Erythroblast (primary cell): ENCODE measurements at regions not wholly inside any gene's neighbourhood (a gene's known extent, or its start where the extent isn't known, plus 50 kb on each side); places are given as distances from the start of the nearest gene placed in this dataset.
"Not testable (repeated sequence)": the region's sequence is repeated elsewhere in the genome, so short reads cannot be mapped to it uniquely, and the experiment has no call there.

Experiments
- DNase-seq, 2 experiments: peaks; one replicate each; lab custom pipeline; 2025; lab: John Stamatoyannopoulos, UW
- GATA1 ChIP-seq: IDR thresholded peaks from 2 replicates; pipeline ENCODE4 v1.6.1; 2011; ENCODE audit warnings: low read depth, mild to moderate bottlenecking, control low read depth, low read length, moderate library complexity
- POLR2A ChIP-seq: IDR thresholded peaks from 2 replicates; pipeline ENCODE4 v1.6.1; 2011; ENCODE audit warnings: mild to moderate bottlenecking, low read length

GRCh38 chr12:62164036-62164435, 96.2 kb upstream of the USP15 start:
- DNase-seq, result no peak
- TF ChIP-seq GATA1, result no peak
- TF ChIP-seq POLR2A, result no peak

GRCh38 chr12:62166525-62166924, 93.7 kb upstream of the USP15 start:
- TF ChIP-seq GATA1 (no peak), POLR2A (no peak)

GRCh38 chr12:62168411-62168810, 91.8 kb upstream of the USP15 start:
- TF ChIP-seq GATA1 (no peak), POLR2A (no peak)
- no peak for DNase-seq

More at GRCh38 chr12:62166525-62166924, 93.7 kb upstream of the USP15 start:
- no peak for DNase-seq

- no peak for DNase-seq
Observed at GRCh38 chr12:62170241-62170640, 90.0 kb upstream of the USP15 start.

GRCh38 chr12:62190689-62191490, 69.3 kb upstream of the USP15 start:
- DNase-seq, result peak; percentile 51 to 61
- TF ChIP-seq POLR2A, result no peak
- TF ChIP-seq GATA1, result no peak

More at GRCh38 chr12:62170241-62170640, 90.0 kb upstream of the USP15 start:
- no peak for TF ChIP-seq GATA1
- TF ChIP-seq POLR2A, result no peak

- TF ChIP-seq GATA1 (no peak), POLR2A (no peak)
- DNase-seq, result peak; percentile 58 to 63
Observed at GRCh38 chr12:62191491-62192179, 68.6 kb upstream of the USP15 start.

GRCh38 chr12:62192180-62192902, 67.9 kb upstream of the USP15 start:
- peak; percentile 47 for TF ChIP-seq POLR2A
- no peak for TF ChIP-seq GATA1
- peak; percentile 86 to 89 for DNase-seq

- TF ChIP-seq POLR2A (no peak), GATA1 (no peak)
- no peak for DNase-seq
Observed at GRCh38 chr12:62192903-62193250, 67.3 kb upstream of the USP15 start.

- TF ChIP-seq GATA1 (no peak), POLR2A (no peak)
- DNase-seq, result no peak
Observed at GRCh38 chr12:62194031-62194430, 66.2 kb upstream of the USP15 start.

GRCh38 chr12:62194616-62195015, 65.6 kb upstream of the USP15 start:
- TF ChIP-seq GATA1 (no peak), POLR2A (no peak)
- no peak for DNase-seq

GRCh38 chr12:62196146-62196545, 64.1 kb upstream of the USP15 start:
- TF ChIP-seq POLR2A (no peak), GATA1 (no peak)
- DNase-seq, result no peak

- DNase-seq, result not testable (repeated sequence)
Observed at GRCh38 chr12:62202861-62203260, 57.3 kb upstream of the USP15 start.

- TF ChIP-seq GATA1 (no peak), POLR2A (no peak)
- DNase-seq, result no peak
Observed at GRCh38 chr12:62205346-62205745, 54.9 kb upstream of the USP15 start.

GRCh38 chr12:62207248-62207647, 53.0 kb upstream of the USP15 start:
- DNase-seq, result no peak

More at GRCh38 chr12:62207248-62207647, 53.0 kb upstream of the USP15 start:
- no peak for TF ChIP-seq GATA1
- TF ChIP-seq POLR2A, result no peak
